ENCODE measurements at regions not wholly inside any gene's neighbourhood (a gene's known extent, or its start where the extent isn't known, plus 50 kb on each side); places are given as distances from the start of the nearest gene placed in this dataset.

DNA sequence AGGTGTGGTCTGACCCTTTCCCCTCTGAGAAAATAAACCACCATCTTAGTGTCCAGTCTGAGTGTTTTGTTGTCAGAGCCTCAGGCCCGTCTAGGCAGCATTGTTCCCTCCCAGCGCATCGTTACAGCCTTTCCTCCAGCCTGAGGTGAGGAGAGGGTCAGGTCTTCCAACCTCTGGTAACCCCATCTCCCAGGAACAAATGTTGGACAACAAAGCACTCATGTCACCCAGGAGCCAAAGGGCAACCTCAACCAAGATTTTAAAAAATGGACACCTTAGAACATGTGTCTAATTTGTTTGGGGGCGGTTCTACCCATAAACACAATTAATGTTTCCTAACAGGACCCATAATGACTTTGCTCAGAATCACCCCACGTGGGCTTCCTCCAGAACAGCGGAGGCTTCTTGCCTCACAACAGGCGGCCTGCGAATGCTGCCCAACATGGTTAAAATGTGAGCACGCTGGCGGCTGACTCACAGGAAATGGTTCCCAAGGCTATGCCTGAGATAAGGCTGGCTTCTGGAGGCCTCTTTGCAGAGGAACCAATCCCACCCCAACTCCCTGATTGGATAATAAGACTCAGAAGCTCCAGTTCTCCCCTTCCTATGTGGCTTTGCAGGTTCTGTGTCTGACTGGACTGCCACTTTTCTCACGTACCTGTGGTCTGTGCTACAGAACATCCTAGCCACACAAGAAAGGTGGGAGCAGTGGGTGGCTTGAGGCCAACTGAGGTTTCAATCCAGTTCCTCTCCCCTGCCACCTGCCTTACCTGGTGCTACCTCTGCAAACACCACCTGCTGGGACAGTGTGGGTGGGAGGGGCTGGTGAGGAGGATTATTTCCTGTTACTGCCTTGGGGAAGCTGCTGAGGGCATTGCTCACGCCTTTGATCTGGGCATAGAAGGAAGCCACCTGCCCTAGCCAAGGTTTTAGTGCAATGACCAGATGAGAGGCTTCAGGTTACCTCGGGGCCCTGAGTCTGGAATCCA lies 108.8 kb downstream of the B3GNT2 start:
- POLR2A ChIA-PET: no interaction called here

GRCh38 chr2:62303788-62304187 lies 107.9 kb downstream of the B3GNT2 start:
- CTCF ChIA-PET: no interaction called here
- DNase-seq (ENCODE audit: low read depth, low spot score): no peak
- POLR2A ChIA-PET: no interaction called here

More for the DNA sequence above, 108.8 kb downstream of the B3GNT2 start:
- H3K4me3 ChIP-seq (ENCODE audit: low read depth, low read length): no peak overlapping the region
- no peak for DNase-seq (ENCODE audit: low read depth, low spot score)
- H3K27ac ChIP-seq (ENCODE audit: low read depth, low read length): no peak overlapping the region
- CTCF ChIA-PET: no interaction called here
- TF ChIP-seq, protein P1, sequence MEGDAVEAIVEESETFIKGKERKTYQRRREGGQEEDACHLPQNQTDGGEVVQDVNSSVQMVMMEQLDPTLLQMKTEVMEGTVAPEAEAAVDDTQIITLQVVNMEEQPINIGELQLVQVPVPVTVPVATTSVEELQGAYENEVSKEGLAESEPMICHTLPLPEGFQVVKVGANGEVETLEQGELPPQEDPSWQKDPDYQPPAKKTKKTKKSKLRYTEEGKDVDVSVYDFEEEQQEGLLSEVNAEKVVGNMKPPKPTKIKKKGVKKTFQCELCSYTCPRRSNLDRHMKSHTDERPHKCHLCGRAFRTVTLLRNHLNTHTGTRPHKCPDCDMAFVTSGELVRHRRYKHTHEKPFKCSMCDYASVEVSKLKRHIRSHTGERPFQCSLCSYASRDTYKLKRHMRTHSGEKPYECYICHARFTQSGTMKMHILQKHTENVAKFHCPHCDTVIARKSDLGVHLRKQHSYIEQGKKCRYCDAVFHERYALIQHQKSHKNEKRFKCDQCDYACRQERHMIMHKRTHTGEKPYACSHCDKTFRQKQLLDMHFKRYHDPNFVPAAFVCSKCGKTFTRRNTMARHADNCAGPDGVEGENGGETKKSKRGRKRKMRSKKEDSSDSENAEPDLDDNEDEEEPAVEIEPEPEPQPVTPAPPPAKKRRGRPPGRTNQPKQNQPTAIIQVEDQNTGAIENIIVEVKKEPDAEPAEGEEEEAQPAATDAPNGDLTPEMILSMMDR (IDR thresholded peaks at IDR 0.05; ENCODE audit: low read depth, low read length): no peak
- peaks cover 7% of the 10 kb centered on the region for H3K27me3 ChIP-seq (ENCODE audit: control insufficient read depth, insufficient read depth, low read length)
- no peaks in the 10 kb centered on the region for H3K9me3 ChIP-seq (ENCODE audit: control insufficient read depth, insufficient read depth, low read length)

DNA sequence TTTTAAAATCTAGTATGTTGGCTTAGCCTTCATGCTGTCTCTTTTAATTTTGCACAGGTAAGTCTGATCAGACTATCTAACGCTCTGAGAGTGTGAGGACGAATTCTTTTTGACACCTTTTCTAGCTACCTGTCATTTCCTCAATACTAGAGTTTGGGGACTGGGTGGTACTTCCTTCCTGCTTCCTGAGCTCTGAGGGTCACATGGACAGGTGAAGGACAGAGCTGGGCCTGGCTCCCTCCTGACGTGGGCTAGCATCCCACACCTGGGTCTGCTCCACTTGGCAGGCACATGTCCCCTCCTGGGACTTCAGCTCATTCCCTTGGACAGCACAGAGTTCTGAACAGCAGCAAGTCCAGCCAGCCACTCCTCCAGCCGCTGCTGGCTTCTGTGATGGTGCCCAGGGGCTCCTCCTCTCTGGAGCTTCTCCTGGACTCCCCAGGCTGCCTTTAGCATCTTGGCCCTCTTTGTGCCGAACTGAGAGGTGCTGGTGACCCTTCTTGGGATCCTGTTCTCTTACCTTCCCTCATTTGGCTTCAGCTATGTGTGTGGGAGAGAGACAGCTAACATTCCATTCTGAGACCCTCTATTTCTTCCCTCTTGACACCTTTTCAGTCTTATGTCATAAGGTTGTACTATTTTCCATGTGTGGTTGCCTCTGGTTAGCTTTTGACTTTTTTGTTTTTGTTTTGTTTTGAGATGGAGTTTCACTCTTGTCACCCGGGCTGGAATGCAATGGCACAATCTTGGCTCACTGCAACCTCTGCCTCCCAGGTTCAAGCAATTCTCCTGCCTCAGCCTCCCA lies 106.9 kb downstream of the B3GNT2 start:
- Histone ChIP-seq H3K4me3 (ENCODE audit: low read depth, low read length) (no peak overlapping the region), H3K27me3 (ENCODE audit: control insufficient read depth, insufficient read depth, low read length) (peaks cover 8% of the 10 kb centered on the region), H3K9me3 (ENCODE audit: control insufficient read depth, insufficient read depth, low read length) (no peaks in the 10 kb centered on the region), H3K27ac (ENCODE audit: low read depth, low read length) (no peak overlapping the region)
- ChIA-PET CTCF (no interaction called here), POLR2A (no interaction called here)
- TF ChIP-seq, protein P1 (IDR thresholded peaks at IDR 0.05; ENCODE audit: low read depth, low read length): no peak
- no peak for DNase-seq (ENCODE audit: low read depth, low spot score)

More at GRCh38 chr2:62303788-62304187, 107.9 kb downstream of the B3GNT2 start:
- peaks cover 7% of the 10 kb centered on the region for H3K27me3 ChIP-seq (ENCODE audit: control insufficient read depth, insufficient read depth, low read length)
- H3K4me3 ChIP-seq (ENCODE audit: low read depth, low read length): no peak overlapping the region
- TF ChIP-seq, protein P1 (IDR thresholded peaks at IDR 0.05; ENCODE audit: low read depth, low read length): no peak
- H3K9me3 ChIP-seq (ENCODE audit: control insufficient read depth, insufficient read depth, low read length): no peaks in the 10 kb centered on the region
- no peak overlapping the region for H3K27ac ChIP-seq (ENCODE audit: low read depth, low read length)

DNA sequence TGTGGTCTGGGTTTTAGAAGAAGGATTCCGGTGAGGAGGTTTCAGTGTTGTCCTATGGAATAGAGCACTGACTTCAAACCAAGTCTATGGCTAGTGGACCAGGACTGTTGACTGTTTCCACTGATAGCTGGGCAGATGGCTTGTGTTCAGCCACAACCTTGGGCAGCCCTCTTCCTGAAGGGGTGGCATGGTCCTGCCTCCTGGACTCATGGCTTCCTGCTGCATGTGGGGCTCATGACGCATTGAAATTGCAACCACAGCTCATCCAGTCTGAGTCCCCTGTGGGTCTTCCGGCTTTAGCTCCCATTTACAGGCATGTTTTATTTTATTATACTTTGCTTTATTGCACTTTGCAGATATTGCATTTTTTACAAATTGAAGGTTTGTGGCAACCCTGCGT lies 105.0 kb downstream of the B3GNT2 start:
- H3K4me3 ChIP-seq (ENCODE audit: low read depth, low read length): no peak overlapping the region
- TF ChIP-seq, protein P1 (IDR thresholded peaks at IDR 0.05; ENCODE audit: low read depth, low read length): no peak
- POLR2A ChIA-PET: no interaction called here
- DNase-seq (ENCODE audit: low read depth, low spot score): no peak
- CTCF ChIA-PET: no interaction called here
- H3K27me3 ChIP-seq (ENCODE audit: control insufficient read depth, insufficient read depth, low read length): peaks cover 19% of the 10 kb centered on the region
- H3K9me3 ChIP-seq (ENCODE audit: control insufficient read depth, insufficient read depth, low read length): no peaks in the 10 kb centered on the region
- no peak overlapping the region for H3K27ac ChIP-seq (ENCODE audit: low read depth, low read length)

Measured in AG04450 (cell line).